Amniotic stem cell (primary cell): ENCODE measurements at regions not wholly inside any gene's neighbourhood (a gene's known extent, or its start where the extent isn't known, plus 50 kb on each side); places are given as distances from the start of the nearest gene placed in this dataset.
"Not testable (repeated sequence)": the region's sequence is repeated elsewhere in the genome, so short reads cannot be mapped to it uniquely, and the experiment has no call there.

Experiments
- DNase-seq: peaks from one replicate; lab custom pipeline; 2025; lab: John Stamatoyannopoulos, UW

DNA sequence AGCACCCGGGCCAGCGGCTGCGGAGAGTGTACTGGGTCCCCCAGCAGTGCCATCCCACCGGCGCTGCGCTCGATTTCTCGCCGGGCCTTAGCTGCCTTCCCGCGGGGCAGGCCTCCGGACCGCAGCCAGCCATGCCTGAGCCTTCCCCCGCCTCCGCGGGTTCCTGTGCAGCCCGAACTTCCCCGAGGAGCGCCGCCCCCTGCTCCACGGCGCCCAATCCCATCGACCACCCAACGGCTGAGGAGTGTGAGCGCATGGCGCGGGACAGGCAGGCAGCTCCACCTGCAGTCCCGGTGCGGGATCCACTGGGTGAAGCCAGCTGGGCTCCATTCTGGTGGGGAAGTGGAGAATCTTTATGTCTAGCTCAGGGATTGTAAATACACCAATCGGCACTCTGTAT, 325.4 kb downstream of the PPP1R3A start:
- DNase-seq = not testable (repeated sequence)

GRCh38 chr7:113592924-113593323, 325.9 kb downstream of the PPP1R3A start:
- not testable (repeated sequence) for DNase-seq

- no peak for DNase-seq
Observed at GRCh38 chr7:113582471-113582870, 336.3 kb downstream of the PPP1R3A start.

DNA sequence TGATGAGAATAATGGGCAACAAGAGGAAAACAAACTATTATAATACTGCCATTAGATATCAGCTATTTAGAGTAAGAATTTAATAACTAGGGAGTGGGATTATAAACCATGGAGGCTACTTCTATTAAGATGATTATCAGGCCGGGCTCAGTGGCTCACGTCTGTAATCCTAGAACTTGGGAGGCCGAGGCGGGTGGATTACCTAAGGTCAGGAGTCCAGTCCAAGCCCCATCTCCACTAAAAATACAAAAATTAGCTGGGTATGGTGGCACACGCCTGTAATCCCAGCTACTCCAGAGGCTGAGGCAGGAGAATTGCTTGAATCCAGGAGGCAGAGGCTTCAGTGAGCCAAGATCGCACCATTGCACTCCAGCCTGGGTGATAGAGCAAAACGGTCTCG, 355.6 kb downstream of the PPP1R3A start:
- DNase-seq = not testable (repeated sequence)

GRCh38 chr7:113562801-113563200, 356.0 kb downstream of the PPP1R3A start:
- DNase-seq = no peak

- DNase-seq = no peak
Observed at GRCh38 chr7:113562242-113562641, 356.6 kb downstream of the PPP1R3A start.

- DNase-seq = no peak
Observed at GRCh38 chr7:113561446-113561845, 357.4 kb downstream of the PPP1R3A start.

DNA sequence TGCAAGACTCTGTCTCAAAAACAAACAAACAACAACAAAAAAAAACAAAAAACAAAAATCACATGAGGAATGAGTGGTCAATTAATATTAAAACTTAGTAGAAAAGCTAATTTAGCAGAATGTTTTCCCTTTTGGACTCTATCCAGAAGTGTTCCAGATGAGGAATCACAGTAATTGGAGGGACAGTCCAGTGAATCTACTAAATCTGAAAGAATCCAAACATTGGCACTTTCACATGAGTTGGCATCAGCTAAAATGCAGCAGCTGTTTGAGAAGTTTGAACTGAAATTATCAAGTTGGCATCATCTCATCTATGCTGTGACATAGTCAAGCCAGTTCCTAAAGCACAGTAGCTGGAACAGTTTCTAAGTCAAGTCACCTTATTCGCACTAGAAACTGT, 367.8 kb downstream of the PPP1R3A start:
- DNase-seq = no peak

GRCh38 chr7:113548561-113548960, 370.2 kb downstream of the PPP1R3A start:
- no peak for DNase-seq

DNA sequence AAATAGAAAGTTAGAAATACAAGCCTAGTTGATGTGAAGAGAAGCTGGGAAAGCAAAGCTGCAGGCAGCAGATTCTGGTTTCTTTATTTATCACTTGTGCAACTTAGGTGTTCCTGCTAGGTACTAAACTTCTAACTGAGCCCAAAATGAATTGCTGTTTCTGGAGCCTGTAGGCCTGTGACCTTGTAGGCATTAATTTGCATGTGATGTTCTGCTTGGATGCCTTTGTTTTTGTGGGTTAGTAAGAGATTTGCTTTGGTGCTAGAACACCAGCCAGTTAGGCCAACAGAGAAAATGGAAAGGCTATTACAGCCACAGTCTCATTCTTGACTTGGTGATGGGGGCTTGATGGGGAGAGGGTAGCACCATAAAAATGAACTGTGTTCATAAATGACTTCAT, 370.7 kb downstream of the PPP1R3A start:
- DNase-seq = no peak

DNA sequence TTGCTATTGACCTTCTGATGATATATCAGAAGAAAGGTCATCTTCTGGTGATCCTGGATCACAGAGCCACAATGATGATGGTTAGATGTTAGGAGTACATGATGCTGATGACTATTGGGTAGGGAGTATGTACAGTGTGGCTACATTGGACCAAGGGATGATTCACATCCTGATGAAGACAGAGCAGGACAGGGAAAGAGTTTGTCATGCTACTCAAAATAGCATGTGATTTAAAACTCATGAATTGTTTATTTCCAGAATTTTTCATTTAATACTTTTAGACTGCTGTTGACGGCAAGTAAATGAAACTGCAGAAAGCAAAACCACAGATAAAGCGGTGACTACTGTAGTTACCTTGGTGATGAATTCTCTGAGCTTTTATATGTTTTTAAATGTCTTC, 397.3 kb downstream of the PPP1R3A start:
- DNase-seq = no peak

- no peak for DNase-seq
Observed at GRCh38 chr7:113519472-113519871, 399.3 kb downstream of the PPP1R3A start.

DNA sequence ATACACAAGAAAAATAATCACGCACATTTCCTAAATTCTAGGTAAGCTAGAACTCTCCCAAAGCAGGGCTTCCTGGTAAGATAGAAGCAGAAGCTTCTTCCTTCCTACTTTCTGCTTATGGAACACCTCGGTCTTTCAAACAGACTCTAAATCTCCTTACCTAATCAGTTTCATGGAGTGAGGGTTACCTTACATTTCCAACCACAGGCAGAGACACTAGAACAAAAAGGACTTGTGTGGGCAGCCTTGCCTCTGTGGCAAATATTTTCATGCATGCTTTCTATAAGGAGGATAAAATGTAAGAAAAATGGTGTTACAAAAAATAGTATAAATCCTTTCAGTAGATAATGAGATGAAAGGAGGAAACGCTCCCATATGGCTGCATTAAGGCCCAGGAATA, 386.3 kb upstream of the SMIM30 start:
- no peak for DNase-seq

- no peak for DNase-seq
Observed at GRCh38 chr7:113504142-113504541, 385.8 kb upstream of the SMIM30 start.

DNA sequence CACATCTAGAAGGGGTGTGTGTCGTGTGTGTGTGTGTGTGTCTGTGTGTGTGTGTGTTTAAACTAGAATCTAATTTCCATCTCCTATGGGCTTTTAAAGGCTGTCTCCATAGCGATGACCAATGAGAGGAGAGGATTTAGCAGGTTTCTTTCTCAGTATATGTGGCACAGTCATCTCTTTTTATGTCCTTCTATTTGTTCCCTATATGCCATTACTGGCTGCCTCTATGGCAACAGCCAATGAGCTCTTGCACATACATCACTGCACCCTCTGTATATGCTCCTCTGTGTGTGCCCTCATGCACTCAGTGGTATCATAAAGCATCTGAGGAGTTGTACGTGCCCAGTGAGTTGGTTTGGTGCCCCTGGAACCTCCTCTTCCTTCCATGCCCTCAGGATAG, 378.2 kb upstream of the SMIM30 start:
- not testable (repeated sequence) for DNase-seq

GRCh38 chr7:113494797-113495566, 376.6 kb upstream of the SMIM30 start:
- DNase-seq = not testable (repeated sequence)

GRCh38 chr7:113491305-113491704, 373.0 kb upstream of the SMIM30 start:
- no peak for DNase-seq

DNA sequence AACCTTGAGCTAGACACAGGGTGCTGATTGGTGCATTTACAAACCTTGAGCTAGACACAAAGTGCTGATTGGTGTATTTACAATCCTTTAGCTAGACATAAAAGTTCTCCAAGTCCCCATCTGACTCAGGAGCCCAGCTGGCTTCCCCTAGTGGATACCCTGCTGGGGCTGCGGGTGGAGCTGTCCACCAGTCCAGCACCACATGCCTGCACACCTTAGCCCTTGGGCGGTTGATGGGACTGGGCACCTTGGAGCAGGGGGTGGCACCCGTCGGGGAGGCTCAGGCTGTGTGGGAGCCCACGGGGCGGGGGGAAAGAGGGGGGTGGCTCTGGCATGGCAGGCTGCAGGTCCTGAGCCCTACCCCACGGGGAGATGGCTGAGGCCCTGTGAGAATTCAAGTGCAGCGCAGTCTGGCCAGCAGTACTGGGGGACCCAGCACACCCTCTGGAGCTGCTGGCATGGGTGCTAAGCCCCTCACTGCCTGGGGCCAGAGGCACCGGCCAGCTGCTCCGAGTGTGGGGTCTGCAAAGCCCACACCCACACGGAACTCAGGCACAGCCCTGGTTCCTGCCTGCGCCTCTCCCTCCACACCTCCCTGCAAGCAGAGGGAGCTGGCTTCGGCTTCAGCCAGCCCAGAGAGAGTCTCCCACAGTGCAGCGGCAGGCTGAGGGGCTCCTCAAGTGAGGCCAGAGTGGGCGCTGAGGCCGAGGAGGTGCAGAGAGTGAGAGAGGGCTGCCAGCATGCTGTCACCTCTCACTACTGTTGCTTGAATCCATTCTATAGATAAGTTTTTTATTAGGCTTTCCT, 369.8 kb upstream of the SMIM30 start:
- no peak for DNase-seq

- no peak for DNase-seq
Observed at GRCh38 chr7:113486548-113486947, 368.2 kb upstream of the SMIM30 start.

DNA sequence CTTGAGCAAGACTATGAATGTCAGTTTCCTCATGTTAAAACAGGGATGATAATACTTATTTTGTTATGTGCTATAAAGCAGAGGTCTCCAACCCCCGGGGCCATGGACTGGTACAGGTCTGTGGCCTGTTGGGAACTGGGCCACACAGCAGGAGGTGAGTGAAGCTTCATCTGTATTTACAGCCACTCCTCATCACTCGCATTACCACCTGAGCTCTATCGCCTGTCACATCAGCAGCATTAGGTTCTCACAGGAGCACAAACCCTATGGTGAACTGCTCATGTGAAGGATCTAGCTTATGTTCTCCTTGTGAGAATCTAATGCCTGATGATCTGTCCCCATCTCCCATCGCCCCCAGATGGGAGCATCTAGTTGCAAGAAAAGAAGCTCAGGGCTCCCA, 365.3 kb upstream of the SMIM30 start:
- no peak for DNase-seq

DNA sequence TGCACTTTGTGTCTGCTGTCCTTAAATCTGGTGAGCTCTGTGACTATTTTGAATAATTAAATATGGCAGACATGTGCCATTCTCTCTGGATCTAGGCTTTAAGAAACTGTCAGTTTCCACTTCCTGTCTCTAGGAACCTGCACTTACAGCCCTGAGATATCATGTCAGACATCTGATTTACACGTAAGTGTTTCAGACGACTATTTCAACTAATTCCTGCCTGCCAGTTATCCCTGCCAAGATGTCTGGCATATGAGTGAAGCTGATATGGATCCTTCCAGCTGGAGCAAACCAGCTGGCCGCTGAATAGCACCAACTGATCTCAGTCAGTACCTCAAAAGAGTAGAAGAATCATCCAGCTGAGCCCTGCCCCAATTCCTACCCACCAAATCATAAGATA, 362.2 kb upstream of the SMIM30 start:
- no peak for DNase-seq

- no peak for DNase-seq
Observed at GRCh38 chr7:113464096-113464855, 345.9 kb upstream of the SMIM30 start.

- DNase-seq = no peak
Observed at GRCh38 chr7:113460067-113460466, 341.7 kb upstream of the SMIM30 start.
